HPDE6-E6E7 (cell line): ENCODE measurements at regions not wholly inside any gene's neighbourhood (a gene's known extent, or its start where the extent isn't known, plus 50 kb on each side); places are given as distances from the start of the nearest gene placed in this dataset.
"Not testable (repeated sequence)": the region's sequence is repeated elsewhere in the genome, so short reads cannot be mapped to it uniquely, and the experiment has no call there.

Experiments used
- DNase-seq: peaks from one replicate; pipeline ENCODE4 v3.0.0; 2011; ENCODE audit warnings: missing footprints; ENCODE audit errors: extremely low spot score

DNA sequence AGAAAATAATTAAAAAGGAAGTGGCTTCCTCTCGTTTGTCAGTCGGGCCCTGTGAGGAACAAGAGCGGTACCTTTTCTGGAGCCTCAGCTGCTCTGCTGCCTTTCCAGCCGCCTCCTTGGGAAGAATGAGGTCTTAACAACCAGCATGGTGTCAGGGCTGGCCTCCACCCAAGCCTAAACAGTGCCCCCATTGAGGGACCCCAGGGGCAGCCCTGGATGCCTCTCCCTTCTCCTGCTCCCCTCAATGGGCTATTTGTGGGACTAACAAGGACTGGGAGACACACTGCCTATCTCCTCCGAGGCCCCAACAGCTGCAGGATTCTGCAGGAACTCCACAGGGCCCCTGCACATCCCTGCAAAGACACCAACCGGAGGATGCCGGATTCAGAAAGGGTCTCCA is 155.4 kb upstream of the MAP3K1 start:
- DNase-seq, result no peak

- DNase-seq, result no peak
These were observed 156.4 kb upstream of the MAP3K1 start for GRCh38 chr5:56658972-56659371.

DNA sequence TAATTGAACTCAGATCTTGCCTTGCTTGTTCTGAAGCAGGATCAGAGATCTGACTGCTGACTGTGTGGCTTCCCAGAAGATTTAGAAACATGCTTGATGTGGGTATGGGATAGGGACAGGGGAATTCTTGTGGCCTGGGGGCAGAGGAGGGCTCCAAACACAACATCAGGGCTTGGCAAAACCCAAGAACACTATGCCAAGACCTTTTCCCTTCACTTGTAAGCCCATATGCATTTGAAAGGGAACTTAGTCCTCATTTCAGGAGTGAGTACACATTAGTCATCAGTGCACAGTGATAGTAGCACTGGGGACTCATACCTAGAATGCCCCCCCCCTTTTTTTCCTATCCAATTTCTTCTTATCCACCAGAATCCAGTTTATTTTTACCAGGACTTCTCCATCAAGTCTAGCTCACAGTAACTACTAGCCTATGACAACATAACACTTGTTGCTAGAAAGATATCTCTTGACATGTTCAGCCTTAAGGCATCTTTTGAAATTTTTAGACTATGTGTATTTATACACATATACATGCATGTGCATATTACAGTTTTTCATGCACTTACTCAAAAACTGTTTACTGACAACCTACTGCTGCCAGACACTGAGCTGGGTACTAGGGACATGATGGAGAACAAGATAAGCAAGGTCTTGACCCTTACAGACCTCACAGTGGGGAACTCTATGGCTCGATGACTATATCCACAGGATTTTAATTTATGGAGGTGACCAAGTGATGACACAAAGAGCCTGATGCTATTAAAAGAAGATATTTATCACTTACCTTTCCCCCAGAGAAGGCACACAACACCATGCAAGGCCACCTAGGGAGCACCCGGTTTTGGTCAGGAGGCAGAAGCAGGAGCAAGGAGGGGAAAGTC is 158.3 kb upstream of the MAP3K1 start:
- DNase-seq, result no peak

DNA sequence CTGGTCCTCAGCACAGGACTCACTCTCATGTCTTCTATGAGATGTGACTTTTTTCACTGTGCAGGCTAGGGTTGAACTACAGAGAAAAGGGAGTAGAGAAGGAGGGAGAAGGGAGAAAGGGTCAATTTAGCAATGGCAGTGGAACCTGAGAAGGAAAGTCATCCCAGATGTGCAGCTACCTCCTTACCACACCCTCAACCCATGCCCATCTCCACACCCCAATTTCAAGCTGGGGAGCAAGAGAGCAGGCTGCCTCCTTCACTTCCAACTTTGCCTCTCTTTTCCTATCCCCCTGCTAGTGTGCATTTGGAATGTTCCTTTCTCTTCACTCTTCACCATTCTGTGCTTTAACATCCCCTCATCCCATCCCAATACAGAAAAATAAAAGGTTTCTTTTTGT is 163.5 kb upstream of the MAP3K1 start:
- DNase-seq, result no peak

DNA sequence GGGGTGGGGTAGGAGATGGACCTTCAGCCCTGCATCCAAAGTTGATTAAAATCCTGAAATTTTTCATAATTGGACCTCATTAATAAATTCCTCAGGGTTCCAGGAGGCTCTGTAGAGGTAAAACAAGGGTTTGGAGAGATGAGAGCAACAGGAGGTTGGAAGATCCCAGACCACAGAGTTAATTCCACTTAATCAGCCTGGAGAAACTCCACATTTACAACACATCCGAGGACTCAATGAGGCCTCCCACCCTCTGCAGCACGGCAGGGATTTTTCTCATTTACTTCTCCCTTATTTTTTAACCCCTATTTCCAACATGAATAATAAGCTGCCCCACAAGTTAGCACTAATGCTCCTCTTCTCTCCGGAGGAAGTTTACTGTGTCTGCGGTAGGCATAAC is 165.0 kb upstream of the MAP3K1 start:
- DNase-seq, result no peak

DNA sequence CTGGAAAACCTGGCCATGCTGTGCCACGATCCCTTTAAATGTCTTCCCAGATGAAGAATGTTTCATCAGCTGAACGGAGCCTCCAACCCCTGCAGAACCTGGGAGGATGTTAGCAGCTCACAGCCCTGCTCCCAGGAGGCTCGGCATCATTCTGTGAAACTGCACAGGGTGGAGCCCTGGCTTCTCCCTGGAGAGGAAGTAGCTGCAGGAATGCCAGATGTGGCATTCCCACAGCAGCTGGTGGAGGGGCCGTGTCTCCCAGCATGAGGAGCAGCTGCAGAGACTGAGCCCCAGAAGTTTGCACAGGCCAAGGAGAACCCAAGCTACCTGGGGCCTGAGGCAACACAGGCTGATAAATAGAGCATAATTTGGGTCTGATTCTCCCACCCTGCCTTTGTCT is 165.8 kb upstream of the MAP3K1 start:
- DNase-seq, result no peak

DNA sequence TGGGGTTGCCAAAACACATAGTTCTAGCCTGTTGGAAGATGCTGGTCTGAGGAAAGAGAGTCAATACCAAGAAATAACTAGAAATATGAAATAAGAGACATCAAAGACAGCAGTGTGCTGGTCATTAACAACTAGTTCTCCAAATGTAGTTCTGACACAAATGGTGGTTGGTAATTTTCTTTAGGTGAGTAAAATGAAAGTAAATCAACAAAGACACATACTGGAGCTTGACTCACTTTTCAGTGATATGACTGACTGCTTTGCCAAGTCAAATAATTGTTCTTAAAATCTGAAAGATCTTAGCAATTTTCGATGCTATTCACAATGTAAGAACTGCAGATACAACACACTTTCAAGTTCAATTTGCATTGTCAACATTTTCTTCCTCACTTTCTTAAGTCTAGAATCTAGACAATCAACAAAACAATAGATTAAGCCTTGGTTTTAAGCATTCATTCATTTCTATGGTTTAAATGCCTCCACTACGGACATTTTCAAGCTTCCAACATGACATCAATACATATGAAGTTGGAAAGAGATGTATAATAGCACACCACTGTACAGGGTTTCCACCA is 166.8 kb upstream of the MAP3K1 start:
- no peak for DNase-seq

GRCh38 chr5:56647099-56647850 is 168.1 kb upstream of the MAP3K1 start:
- no peak for DNase-seq

- DNase-seq, result no peak
These were observed 173.6 kb upstream of the MAP3K1 start for GRCh38 chr5:56641635-56642260.

DNA sequence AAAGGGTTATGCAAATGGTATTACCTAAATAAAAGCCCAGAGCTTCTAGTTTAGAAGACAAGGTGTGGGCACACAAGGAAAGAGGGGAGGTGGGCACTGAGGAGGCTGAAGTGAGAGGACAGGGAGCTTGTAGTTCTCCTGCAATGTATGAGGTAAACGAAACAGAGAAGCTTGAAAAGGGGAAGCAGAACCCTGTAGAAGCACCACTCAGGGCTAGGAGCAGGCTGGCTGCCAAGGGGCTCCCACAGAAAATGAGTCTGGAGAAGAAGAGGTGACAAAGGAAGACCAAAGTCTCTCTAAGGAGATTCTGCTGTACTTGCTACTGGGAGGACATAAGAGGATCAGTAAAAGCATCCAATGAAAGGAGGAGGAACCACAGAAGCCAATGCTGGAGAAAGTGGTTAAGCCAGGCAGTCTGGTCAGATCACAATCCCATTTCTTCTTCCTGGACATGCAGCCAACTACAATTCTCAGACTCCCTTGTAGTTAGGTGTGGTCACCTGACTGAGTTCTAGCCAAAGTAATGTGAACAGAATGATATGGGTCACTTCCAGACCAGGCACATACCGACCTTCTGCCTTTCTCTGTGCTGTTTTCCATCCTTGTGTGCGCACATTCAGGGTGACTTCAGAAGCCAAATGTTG is 174.5 kb upstream of the MAP3K1 start:
- DNase-seq, result no peak

GRCh38 chr5:56639476-56639875 is 175.9 kb upstream of the MAP3K1 start:
- no peak for DNase-seq

DNA sequence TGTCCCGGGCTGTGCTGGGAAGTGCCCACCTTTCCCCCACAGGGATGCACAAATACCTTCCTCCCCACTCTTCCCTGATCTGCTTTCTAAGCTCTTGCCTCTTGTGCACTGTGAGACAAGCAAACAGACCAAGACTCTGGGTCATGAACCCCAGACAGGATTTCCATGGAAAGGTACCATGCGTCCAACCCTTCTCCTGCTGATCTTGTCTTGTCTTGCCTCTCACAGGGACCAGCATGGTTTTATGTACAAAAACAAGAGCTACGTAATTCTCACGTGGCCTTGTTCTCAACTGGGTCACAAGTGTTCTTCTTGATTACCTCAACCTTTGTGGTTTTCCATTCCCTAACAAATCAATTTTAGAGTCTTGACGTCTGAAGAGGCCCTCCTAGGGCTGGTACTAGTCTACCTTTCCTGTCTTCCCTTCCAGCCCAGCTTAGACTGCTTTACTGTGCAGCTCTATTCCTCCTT is 176.5 kb upstream of the MAP3K1 start:
- DNase-seq, result no peak

DNA sequence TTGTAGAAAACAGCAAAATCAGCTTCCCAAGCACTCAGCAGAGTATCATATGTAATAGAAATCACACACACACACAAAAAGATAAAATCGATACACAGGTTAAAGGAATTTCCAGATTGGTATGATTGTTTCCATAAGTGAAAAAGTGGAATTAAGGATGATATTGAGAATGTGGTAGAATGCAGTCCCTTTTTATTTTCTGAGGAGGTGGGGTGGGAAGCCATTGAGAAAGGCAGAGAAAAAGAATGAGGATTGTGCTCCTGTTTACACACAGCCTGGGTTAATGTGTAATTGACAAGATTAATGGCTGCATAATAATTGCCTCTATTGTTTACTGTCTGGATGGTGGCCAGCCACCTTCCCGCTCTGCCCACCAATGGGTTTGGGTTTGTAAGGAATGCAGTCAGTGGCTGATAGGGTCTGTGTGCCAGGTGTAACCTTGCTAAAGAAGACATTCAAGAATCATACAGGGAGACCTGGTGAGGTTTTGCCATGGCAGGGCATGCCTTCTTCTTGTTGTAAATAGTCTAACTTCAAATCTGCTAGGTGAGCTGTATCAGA is 177.2 kb upstream of the MAP3K1 start:
- DNase-seq, result no peak

DNA sequence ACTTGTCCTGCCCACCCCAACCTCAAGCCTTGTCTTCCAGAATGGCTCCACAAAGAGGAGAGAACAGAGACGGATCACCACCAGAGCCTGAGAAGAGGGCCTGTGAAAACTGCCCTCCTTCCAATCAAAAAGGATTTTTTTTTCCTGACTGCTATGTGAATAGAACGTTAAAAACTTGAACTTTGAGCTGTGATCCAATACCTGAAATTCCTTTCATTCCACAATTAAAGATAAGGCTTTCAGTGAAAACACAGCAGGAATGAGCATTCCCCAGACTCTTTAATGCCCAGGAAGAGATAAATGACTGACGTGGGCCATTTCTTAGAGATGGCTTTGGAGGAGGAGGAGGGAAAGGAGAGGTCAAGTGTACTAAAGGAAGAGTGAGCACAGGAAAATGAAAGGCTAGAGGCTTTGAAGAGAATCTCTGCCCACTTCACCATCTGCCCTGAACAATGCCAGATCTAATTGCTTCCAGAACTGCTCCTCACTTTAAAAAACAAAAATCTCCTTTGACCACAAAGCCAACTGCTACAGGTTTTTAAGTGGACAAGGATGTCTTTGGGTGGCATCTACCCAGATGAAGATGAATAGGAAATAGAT is 177.9 kb upstream of the MAP3K1 start:
- DNase-seq, result no peak

GRCh38 chr5:56633950-56634349 is 181.4 kb upstream of the MAP3K1 start:
- no peak for DNase-seq

DNA sequence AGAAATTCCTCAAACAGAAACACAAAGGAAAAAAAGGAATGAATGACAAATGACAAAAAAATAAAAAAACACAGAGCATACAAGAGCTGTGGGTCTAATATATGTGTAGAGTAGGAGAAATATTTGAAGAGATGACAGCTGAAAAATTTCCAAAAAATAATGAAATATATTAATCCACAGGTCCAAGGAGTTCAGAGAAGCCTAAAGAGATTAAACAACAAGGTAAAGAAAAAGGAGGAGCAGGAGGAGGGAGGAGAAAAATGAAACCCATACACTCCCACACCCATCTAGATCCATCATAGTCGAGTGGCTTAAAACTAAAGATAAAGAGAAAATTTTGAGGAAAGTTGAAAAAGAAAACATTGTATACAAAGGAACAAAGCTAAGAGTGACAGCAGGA is 182.4 kb upstream of the MAP3K1 start:
- no peak for DNase-seq

GRCh38 chr5:56632199-56632598 is 183.2 kb upstream of the MAP3K1 start:
- DNase-seq, result no peak

GRCh38 chr5:56631719-56632118 is 183.6 kb upstream of the MAP3K1 start:
- no peak for DNase-seq

DNA sequence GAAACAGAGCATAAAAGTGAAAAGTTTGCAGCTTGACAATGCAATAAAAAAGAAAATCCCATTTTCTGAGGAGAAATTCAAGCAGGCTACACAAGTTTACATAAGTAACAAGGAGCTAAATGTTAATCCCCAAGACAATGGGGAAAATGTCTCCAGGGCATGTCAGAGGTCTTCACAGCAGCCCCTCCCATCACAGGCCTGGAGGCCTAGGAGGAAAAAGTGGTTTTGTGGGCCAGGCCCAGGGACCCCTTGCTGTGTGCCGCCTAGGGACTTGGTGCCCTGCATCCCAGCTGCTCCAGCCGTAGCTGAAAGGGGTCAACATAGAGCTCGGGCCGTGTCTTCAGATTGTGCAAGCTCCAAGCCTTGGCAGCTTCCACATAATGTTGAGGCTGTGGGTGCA is 186.7 kb upstream of the MAP3K1 start:
- not testable (repeated sequence) for DNase-seq

GRCh38 chr5:56625541-56625940 is 189.8 kb upstream of the MAP3K1 start:
- no peak for DNase-seq

DNA sequence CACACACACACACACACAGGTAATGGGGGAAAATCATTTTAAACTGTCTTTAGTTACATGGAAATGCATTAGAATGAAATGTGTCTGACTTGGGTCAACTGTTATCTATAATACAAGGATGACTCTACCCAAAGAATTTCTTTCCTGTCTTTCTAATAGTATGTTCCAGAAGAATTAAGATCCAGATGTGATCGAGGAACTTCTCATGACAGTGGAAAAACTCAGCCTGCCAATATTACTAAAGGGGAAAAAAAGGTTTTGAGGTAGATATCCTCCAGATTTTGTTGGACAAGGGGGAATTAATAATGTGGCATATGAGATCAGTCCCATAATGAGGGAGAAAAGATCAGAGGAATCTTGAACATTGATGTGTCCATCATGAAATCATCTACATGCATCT is 190.6 kb upstream of the MAP3K1 start:
- DNase-seq, result no peak
